ENCODE measurements at regions not wholly inside any gene's neighbourhood (a gene's known extent, or its start where the extent isn't known, plus 50 kb on each side); places are given as distances from the start of the nearest gene placed in this dataset.
"Not testable (repeated sequence)": the region's sequence is repeated elsewhere in the genome, so short reads cannot be mapped to it uniquely, and the experiment has no call there.

- H3K4me3 ChIP-seq (ENCODE audit: low read length); H3K36me3 ChIP-seq (ENCODE audit: insufficient read depth, low read length); H3K9ac ChIP-seq (ENCODE audit: low read depth, low read length); H3K9me3 ChIP-seq (ENCODE audit: insufficient read depth, low read depth, low read length); H3K27ac ChIP-seq (ENCODE audit: low read depth, low read length); H3K27me3 ChIP-seq (ENCODE audit: insufficient read depth, low read length); H3K4me1 ChIP-seq (ENCODE audit: insufficient read depth, low read length): not testable (repeated sequence)
- no CpG with 5 or more reads among the region's 6 CpGs for WGBS
Measured at GRCh38 chr9:65392611-65393010, 107.6 kb upstream of the FOXD4L5 start.

GRCh38 chr9:65389710-65390109, 104.7 kb upstream of the FOXD4L5 start:
- 93% methylated on average over 11 of the region's 17 CpGs for WGBS
- not testable (repeated sequence) for H3K9me3 ChIP-seq (ENCODE audit: insufficient read depth, low read depth, low read length); H3K27ac ChIP-seq (ENCODE audit: low read depth, low read length); H3K4me3 ChIP-seq (ENCODE audit: low read length); H3K27me3 ChIP-seq (ENCODE audit: insufficient read depth, low read length); H3K9ac ChIP-seq (ENCODE audit: low read depth, low read length); H3K4me1 ChIP-seq (ENCODE audit: insufficient read depth, low read length); H3K36me3 ChIP-seq (ENCODE audit: insufficient read depth, low read length)

- not testable (repeated sequence) for H3K9ac ChIP-seq (ENCODE audit: low read depth, low read length); H3K9me3 ChIP-seq (ENCODE audit: insufficient read depth, low read depth, low read length); H3K36me3 ChIP-seq (ENCODE audit: insufficient read depth, low read length); H3K4me3 ChIP-seq (ENCODE audit: low read length); H3K27me3 ChIP-seq (ENCODE audit: insufficient read depth, low read length); H3K4me1 ChIP-seq (ENCODE audit: insufficient read depth, low read length); H3K27ac ChIP-seq (ENCODE audit: low read depth, low read length)
- WGBS, result 96% methylated on average over 27 of the region's 28 CpGs
Measured at GRCh38 chr9:65389216-65389615, 104.2 kb upstream of the FOXD4L5 start.

- 90% methylated on average over 28 of the region's 28 CpGs for WGBS
- not testable (repeated sequence) for H3K9me3 ChIP-seq (ENCODE audit: insufficient read depth, low read depth, low read length); H3K27me3 ChIP-seq (ENCODE audit: insufficient read depth, low read length); H3K27ac ChIP-seq (ENCODE audit: low read depth, low read length); H3K36me3 ChIP-seq (ENCODE audit: insufficient read depth, low read length); H3K9ac ChIP-seq (ENCODE audit: low read depth, low read length); H3K4me1 ChIP-seq (ENCODE audit: insufficient read depth, low read length)
- peak overlapping the region; percentile 44 for H3K4me3 ChIP-seq (ENCODE audit: low read length)
Measured at GRCh38 chr9:65386699-65387098, 101.7 kb upstream of the FOXD4L5 start.

- WGBS, result 84% methylated on average over 18 of the region's 18 CpGs
- H3K9me3 ChIP-seq (ENCODE audit: insufficient read depth, low read depth, low read length); H3K4me1 ChIP-seq (ENCODE audit: insufficient read depth, low read length); H3K9ac ChIP-seq (ENCODE audit: low read depth, low read length); H3K27ac ChIP-seq (ENCODE audit: low read depth, low read length); H3K27me3 ChIP-seq (ENCODE audit: insufficient read depth, low read length); H3K36me3 ChIP-seq (ENCODE audit: insufficient read depth, low read length); H3K4me3 ChIP-seq (ENCODE audit: low read length): not testable (repeated sequence)
Measured at GRCh38 chr9:65386191-65386590, 101.2 kb upstream of the FOXD4L5 start.

GRCh38 chr9:65385655-65386024, 100.6 kb upstream of the FOXD4L5 start:
- H3K9ac ChIP-seq (ENCODE audit: low read depth, low read length), result not testable (repeated sequence)

GRCh38 chr9:65384759-65385654, 100.0 kb upstream of the FOXD4L5 start:
- WGBS, result 93% methylated on average over 61 of the region's 61 CpGs
- not testable (repeated sequence) for H3K27ac ChIP-seq (ENCODE audit: low read depth, low read length); H3K27me3 ChIP-seq (ENCODE audit: insufficient read depth, low read length); H3K4me1 ChIP-seq (ENCODE audit: insufficient read depth, low read length); H3K9me3 ChIP-seq (ENCODE audit: insufficient read depth, low read depth, low read length); H3K4me3 ChIP-seq (ENCODE audit: low read length); H3K36me3 ChIP-seq (ENCODE audit: insufficient read depth, low read length); H3K9ac ChIP-seq (ENCODE audit: low read depth, low read length)

More at GRCh38 chr9:65385655-65386024, 100.6 kb upstream of the FOXD4L5 start:
- H3K36me3 ChIP-seq (ENCODE audit: insufficient read depth, low read length); H3K9me3 ChIP-seq (ENCODE audit: insufficient read depth, low read depth, low read length); H3K27ac ChIP-seq (ENCODE audit: low read depth, low read length); H3K4me3 ChIP-seq (ENCODE audit: low read length); H3K4me1 ChIP-seq (ENCODE audit: insufficient read depth, low read length); H3K27me3 ChIP-seq (ENCODE audit: insufficient read depth, low read length): not testable (repeated sequence)
- 91% methylated on average over 20 of the region's 22 CpGs for WGBS

- not testable (repeated sequence) for H3K27ac ChIP-seq (ENCODE audit: low read depth, low read length); H3K36me3 ChIP-seq (ENCODE audit: insufficient read depth, low read length); H3K27me3 ChIP-seq (ENCODE audit: insufficient read depth, low read length); H3K9ac ChIP-seq (ENCODE audit: low read depth, low read length); H3K4me1 ChIP-seq (ENCODE audit: insufficient read depth, low read length); H3K9me3 ChIP-seq (ENCODE audit: insufficient read depth, low read depth, low read length); H3K4me3 ChIP-seq (ENCODE audit: low read length)
- WGBS, result 85% methylated on average over 11 of the region's 11 CpGs
Measured at GRCh38 chr9:65384066-65384465, 99.1 kb upstream of the FOXD4L5 start.

- 94% methylated on average over 20 of the region's 20 CpGs for WGBS
Measured at GRCh38 chr9:65383646-65384045, 98.6 kb upstream of the FOXD4L5 start.

GRCh38 chr9:65382701-65383318, 97.8 kb upstream of the FOXD4L5 start:
- not testable (repeated sequence) for H3K4me3 ChIP-seq (ENCODE audit: low read length); H3K36me3 ChIP-seq (ENCODE audit: insufficient read depth, low read length); H3K4me1 ChIP-seq (ENCODE audit: insufficient read depth, low read length); H3K9me3 ChIP-seq (ENCODE audit: insufficient read depth, low read depth, low read length); H3K27ac ChIP-seq (ENCODE audit: low read depth, low read length); H3K9ac ChIP-seq (ENCODE audit: low read depth, low read length); H3K27me3 ChIP-seq (ENCODE audit: insufficient read depth, low read length)
- 92% methylated on average over 38 of the region's 38 CpGs for WGBS

More at GRCh38 chr9:65383646-65384045, 98.6 kb upstream of the FOXD4L5 start:
- H3K9ac ChIP-seq (ENCODE audit: low read depth, low read length); H3K9me3 ChIP-seq (ENCODE audit: insufficient read depth, low read depth, low read length); H3K4me3 ChIP-seq (ENCODE audit: low read length); H3K4me1 ChIP-seq (ENCODE audit: insufficient read depth, low read length); H3K27ac ChIP-seq (ENCODE audit: low read depth, low read length); H3K27me3 ChIP-seq (ENCODE audit: insufficient read depth, low read length); H3K36me3 ChIP-seq (ENCODE audit: insufficient read depth, low read length): not testable (repeated sequence)
